Muscle layer of colon (tissue), 2 donors: ENCODE measurements at regions not wholly inside any gene's neighbourhood (a gene's known extent, or its start where the extent isn't known, plus 50 kb on each side); places are given as distances from the start of the nearest gene placed in this dataset.

Source experiments
- H3K27ac ChIP-seq: one replicate; pipeline ENCODE4 v1.7.0; 2013; ENCODE audit warnings: low read depth, mild to moderate bottlenecking, low read length, moderate library complexity
- H3K27me3 ChIP-seq, 2 donors: one replicate each; pipeline ENCODE4 v1.7.0; 2013; ENCODE audit warnings: low read length in 2 of 2, mild to moderate bottlenecking in 2 of 2; ENCODE audit not compliant: insufficient read depth in 2 of 2, control insufficient read depth in 1 of 2
- H3K36me3 ChIP-seq: one replicate; pipeline ENCODE4 v1.7.0; 2013; ENCODE audit warnings: mild to moderate bottlenecking, low read length; ENCODE audit not compliant: insufficient read depth
- H3K4me1 ChIP-seq: one replicate; pipeline ENCODE4 v1.7.0; 2013; ENCODE audit warnings: mild to moderate bottlenecking, low read length; ENCODE audit not compliant: insufficient read depth
- H3K4me3 ChIP-seq, 2 donors: one replicate each; pipeline ENCODE4 v1.7.0; 2013; ENCODE audit warnings: low read length in 2 of 2, low read depth in 1 of 2, mild to moderate bottlenecking in 1 of 2, moderate library complexity in 1 of 2
- H3K9ac ChIP-seq: one replicate; pipeline ENCODE4 v1.7.0; 2013; ENCODE audit warnings: low read length
- H3K9me3 ChIP-seq: one replicate; pipeline ENCODE4 v1.7.0; 2013; ENCODE audit warnings: mild to moderate bottlenecking, low read length
- donor health status: abdominal sarcoma.
- donor health status: Adenocarcinoma of cecum.

DNA sequence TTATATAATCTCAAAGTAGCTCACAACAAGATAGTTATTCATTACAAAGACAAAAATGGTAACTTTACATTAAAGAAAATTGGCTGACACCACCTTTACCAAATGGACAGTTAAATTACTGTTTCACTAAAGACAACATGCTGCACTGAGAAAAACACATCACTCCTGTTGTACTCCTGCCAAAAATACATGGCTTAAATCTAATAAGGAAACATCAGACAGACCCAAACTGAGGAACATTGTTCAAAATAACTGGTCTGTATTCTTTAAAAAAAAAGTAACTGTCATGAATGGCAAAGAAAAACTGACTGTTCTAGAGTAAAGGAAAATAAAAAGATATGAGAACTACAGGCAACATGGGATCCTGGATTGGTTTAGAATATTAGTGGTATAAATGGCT is 151.3 kb upstream of the DCN start:
- H3K27me3 ChIP-seq = no peaks in the 10 kb centered on the region

DNA sequence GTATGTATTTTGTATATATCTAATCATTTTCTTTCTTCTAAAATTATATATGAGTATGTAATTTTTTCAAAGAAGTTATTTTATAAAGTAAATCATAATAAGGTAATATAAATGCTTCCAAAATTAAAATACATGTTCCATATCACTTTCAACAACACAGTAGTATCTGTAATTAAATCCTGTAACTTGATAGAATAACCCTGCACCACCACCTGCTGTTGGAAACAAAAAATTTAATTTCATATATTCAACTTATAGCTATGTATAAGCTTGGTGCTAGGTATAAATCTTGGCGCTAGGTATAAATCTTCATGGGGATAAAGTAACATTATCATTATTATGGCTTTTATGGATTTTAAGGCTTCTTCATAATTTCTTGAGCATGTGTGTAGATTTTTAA is 149.7 kb upstream of the DCN start:
- H3K27ac ChIP-seq = no peak overlapping the region
- no peak overlapping the region for H3K4me3 ChIP-seq
- H3K4me1 ChIP-seq = no peaks in the 10 kb centered on the region
- H3K9ac ChIP-seq = no peak overlapping the region
- no peaks in the 10 kb centered on the region for H3K27me3 ChIP-seq
- no peaks in the 10 kb centered on the region for H3K9me3 ChIP-seq
- H3K36me3 ChIP-seq = no peaks in the 10 kb centered on the region

More for the DNA sequence above, 151.3 kb upstream of the DCN start:
- Histone ChIP-seq H3K9me3 (no peaks in the 10 kb centered on the region), H3K4me1 (no peaks in the 10 kb centered on the region), H3K4me3 (no peak overlapping the region), H3K9ac (no peak overlapping the region), H3K36me3 (no peaks in the 10 kb centered on the region), H3K27ac (no peak overlapping the region)

DNA sequence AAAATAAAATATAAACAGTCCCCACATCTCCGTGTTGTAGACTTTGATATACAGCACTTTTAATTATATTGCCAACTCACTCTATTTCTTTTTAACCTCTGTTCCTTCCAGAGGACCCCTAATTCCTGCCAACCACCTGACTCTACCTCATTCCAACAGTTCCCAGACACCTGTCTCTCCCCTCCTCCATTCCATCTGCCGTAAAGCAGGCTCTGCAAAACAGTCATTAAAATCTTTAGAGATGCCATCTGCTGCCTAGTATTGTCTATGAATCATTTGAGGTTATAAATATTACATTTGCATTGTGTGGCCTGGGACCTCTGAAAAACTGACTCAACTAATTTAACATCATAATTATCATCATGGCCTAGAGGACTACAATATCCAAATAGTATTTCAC is 148.8 kb upstream of the DCN start:
- peaks cover under 1% of the 10 kb centered on the region for H3K4me1 ChIP-seq
- no peaks in the 10 kb centered on the region for H3K9me3 ChIP-seq
- H3K27me3 ChIP-seq = no peaks in the 10 kb centered on the region
- no peak overlapping the region for H3K9ac ChIP-seq
- no peak overlapping the region for H3K27ac ChIP-seq
- H3K36me3 ChIP-seq = no peaks in the 10 kb centered on the region
- H3K4me3 ChIP-seq = no peak overlapping the region

DNA sequence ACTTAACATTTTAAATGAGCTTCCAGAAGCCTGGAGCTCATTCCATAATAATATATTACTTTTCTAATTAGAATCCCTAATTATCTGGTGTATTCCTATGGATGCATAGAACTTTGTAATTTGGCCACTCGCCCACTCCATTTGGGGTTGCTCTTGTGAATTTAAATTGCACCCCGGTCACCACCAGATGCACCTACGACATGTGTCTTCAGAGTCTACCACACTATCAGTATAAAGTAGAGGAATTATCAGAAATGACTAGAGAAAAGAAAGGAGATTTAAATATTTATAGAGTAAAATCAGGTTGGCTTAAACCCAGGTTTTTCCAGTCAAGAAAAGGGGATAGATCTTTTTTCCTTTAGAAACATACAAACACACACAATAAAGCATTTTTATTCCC is 145.8 kb upstream of the DCN start:
- H3K27me3 ChIP-seq = no peaks in the 10 kb centered on the region
- H3K4me1 ChIP-seq = peaks cover 8% of the 10 kb centered on the region
- H3K9me3 ChIP-seq = no peaks in the 10 kb centered on the region
- H3K27ac ChIP-seq = peak overlapping the region; percentile 7
- no peaks in the 10 kb centered on the region for H3K36me3 ChIP-seq
- no peak overlapping the region for H3K9ac ChIP-seq
- no peak overlapping the region for H3K4me3 ChIP-seq

DNA sequence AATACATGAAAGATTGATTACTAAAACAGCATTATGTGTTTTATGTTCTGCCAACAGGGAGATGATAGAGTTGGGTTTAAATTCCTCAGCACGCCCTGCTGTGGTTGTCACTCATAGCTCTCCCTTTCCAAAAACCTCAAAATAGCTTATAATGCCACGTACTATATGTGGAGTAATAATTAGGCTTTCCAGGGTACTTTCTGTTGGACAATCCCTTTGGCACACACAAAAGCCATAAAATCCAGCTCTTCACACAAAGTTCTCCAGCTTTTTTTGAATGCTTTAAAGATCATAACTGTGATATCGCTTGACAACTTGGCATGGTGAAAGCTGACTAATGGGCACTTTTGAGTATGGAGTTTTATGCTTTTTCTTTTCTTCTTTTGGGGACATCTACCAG is 145.3 kb upstream of the DCN start:
- no peak overlapping the region for H3K9ac ChIP-seq
- no peaks in the 10 kb centered on the region for H3K27me3 ChIP-seq
- no peaks in the 10 kb centered on the region for H3K9me3 ChIP-seq
- H3K4me1 ChIP-seq = peaks cover 8% of the 10 kb centered on the region
- peak overlapping the region; percentile 7 for H3K27ac ChIP-seq
- H3K36me3 ChIP-seq = no peaks in the 10 kb centered on the region
- no peak overlapping the region for H3K4me3 ChIP-seq

DNA sequence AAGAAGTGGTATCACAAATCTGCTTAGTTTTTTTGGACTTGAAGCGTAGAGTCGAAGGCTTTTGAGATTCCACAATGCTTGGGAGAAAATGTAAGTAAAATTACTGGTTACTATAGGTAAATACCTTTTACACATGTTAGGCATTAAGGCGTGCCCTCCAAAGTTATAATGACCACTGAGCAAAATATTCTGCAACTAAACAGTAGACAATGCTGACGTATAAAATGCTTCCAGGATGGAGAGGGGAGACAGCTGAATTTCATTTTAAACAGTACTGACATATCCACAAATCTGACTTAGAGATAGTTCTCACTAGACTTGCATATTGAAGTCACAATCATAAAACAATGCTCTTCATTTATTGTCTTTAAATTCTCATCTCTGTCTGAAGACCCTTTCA is 144.5 kb upstream of the DCN start:
- Histone ChIP-seq H3K9me3 (no peaks in the 10 kb centered on the region), H3K27me3 (no peaks in the 10 kb centered on the region), H3K36me3 (no peaks in the 10 kb centered on the region), H3K4me1 (peaks cover 8% of the 10 kb centered on the region), H3K27ac (no peak overlapping the region), H3K9ac (no peak overlapping the region), H3K4me3 (no peak overlapping the region)

DNA sequence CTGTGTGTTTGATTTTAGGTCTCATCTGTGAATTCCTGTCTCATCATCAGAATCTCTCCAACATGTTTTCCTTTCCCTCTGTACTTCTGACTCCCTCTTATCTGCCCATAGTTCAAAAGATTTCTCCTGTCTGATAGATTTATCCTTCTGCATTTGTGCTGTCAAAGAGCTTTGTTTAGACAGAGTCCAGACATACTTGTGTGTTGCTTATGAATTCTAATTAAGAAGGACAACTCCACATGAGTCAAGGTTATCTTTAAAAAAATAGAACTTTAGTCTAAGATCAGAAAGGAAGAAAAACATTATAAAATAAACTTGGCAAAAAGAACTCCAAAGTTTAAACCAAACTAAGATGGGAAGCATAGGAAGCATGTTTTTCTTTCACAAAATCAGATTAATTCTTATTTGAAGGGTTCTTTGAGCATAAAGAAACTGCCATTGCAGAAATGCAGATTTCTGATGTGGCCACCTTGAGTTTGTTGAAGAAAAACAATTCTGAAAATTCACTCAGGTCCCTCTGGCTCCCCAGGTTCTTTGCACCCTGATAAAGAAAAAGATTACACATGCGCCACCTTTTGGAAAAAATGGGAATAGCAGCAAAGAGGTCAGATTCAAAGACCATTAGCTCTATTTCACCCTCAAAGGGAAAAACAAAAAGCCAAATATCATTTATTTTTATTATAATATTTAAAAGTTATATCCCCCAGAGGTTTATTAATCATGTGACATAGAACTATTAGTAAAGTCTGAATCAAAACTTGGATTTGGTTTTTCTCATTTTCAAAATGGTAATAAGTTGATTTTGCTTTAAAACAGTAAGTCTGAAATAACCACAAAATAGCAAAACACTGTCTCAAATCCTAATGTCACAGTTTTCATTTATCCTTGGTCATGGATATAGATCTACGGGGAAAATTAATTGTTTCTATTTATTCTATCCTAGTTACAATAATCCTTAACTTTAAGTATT is 143.7 kb upstream of the DCN start:
- Histone ChIP-seq H3K4me3 (no peak overlapping the region), H3K27me3 (no peaks in the 10 kb centered on the region), H3K4me1 (peaks cover 8% of the 10 kb centered on the region), H3K9me3 (no peaks in the 10 kb centered on the region), H3K9ac (no peak overlapping the region), H3K27ac (peak overlapping the region; percentile 14), H3K36me3 (no peaks in the 10 kb centered on the region)

DNA sequence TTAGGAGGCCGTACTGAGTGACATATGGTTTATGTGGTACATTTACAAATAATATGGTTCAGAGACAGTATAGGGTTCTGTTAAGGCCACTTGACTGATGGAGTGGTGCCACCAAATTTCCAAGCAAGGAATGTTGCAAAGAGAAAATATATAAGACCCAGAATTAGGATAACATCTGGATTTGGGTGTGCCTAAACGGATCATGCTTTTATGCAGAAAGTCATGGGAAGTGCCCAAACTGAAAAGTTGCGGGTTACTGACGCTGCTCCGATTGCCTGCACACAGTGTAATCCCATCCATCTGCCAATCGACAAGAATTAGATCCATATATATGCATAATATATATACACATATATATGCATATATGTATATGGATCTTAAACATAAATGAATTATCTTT is 138.4 kb upstream of the DCN start:
- Histone ChIP-seq H3K27me3 (no peaks in the 10 kb centered on the region), H3K9me3 (no peaks in the 10 kb centered on the region), H3K36me3 (no peaks in the 10 kb centered on the region), H3K27ac (no peak overlapping the region), H3K4me1 (peaks cover 4% of the 10 kb centered on the region), H3K4me3 (no peak overlapping the region), H3K9ac (no peak overlapping the region)

DNA sequence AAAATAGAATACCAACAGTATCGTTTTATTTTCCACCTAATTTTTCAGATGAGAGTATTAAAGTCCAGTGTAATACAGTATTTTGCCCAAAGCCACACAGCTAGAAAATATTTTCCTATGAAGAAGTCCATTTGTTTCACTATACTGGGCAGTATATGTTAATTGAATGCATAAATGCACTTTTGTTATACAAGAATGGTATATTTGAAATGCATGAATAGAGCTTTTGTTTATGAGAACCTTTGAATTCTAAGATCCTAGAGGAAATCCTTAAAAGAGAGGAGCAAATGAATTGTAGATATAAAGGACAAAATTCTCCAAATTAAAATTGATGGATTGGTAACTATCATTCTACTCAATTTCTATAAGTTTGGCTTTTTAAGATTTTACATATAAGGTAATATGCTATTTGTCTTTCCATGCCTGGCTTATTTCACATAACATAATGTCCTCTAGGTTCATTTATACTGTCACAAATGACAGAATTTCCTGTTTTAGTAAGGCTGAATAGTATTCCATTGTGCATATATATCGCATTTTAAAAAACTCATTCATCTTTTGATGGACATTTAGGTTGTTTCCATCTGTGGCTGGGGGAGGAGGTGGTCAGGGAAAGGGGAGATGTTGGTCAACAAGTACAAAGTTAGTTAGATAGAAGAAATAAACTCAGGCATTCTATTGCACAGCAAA is 136.6 kb upstream of the DCN start:
- H3K27ac ChIP-seq = no peak overlapping the region
- H3K9ac ChIP-seq = no peak overlapping the region
- H3K36me3 ChIP-seq = no peaks in the 10 kb centered on the region
- H3K4me3 ChIP-seq = no peak overlapping the region
- H3K27me3 ChIP-seq = no peaks in the 10 kb centered on the region
- H3K9me3 ChIP-seq = no peaks in the 10 kb centered on the region
- H3K4me1 ChIP-seq = no peaks in the 10 kb centered on the region

DNA sequence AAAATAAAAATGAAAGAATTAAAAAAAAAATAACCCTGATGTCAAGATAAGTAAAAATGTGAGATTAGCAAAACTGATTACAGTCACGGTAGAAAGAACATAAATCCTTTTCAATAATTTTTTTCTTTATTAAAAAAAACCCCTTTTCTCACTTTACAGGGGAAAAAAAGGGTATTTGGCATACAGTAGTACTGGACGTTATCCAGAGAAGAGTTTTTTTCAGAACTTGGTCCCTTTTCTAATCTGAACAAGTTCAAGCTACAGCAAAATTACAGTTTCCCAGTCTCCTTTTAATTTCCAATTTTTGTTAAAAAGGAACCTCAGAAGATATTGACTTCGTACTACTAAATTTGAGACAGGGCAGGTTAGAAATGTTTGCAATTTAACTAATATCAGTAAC is 134.7 kb upstream of the DCN start:
- Histone ChIP-seq H3K4me3 (no peak overlapping the region), H3K9ac (no peak overlapping the region), H3K9me3 (no peaks in the 10 kb centered on the region), H3K4me1 (no peaks in the 10 kb centered on the region), H3K27me3 (no peaks in the 10 kb centered on the region), H3K36me3 (no peaks in the 10 kb centered on the region), H3K27ac (no peak overlapping the region)

DNA sequence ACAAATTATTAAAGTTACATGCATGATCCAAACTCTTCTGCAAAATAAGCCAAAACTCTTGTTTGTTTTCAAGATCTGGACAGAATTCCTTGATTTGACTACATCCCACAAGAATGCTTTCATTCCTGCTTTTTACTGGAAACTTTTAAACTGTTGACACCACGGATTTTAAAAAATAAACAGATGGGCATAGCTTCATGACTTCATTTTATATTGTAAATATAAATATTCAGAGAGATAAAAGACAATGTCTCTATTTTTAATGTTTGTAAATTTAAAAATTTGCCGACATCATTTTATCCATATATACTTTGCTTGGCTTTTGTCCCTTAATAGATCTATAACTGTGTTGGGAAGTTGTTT is 134.3 kb upstream of the DCN start:
- Histone ChIP-seq H3K4me3 (no peak overlapping the region), H3K9me3 (no peaks in the 10 kb centered on the region), H3K27ac (no peak overlapping the region), H3K36me3 (no peaks in the 10 kb centered on the region), H3K4me1 (no peaks in the 10 kb centered on the region), H3K27me3 (no peaks in the 10 kb centered on the region), H3K9ac (no peak overlapping the region)
